Gastrocnemius medialis (tissue), 4 donors: ENCODE measurements at regions not wholly inside any gene's neighbourhood (a gene's known extent, or its start where the extent isn't known, plus 50 kb on each side); places are given as distances from the start of the nearest gene placed in this dataset.
"Not testable (repeated sequence)": the region's sequence is repeated elsewhere in the genome, so short reads cannot be mapped to it uniquely, and the experiment has no call there.

Experiments
- ATAC-seq, 2 donors: fragments of 150-250 bp; one replicate each; pipeline ENCODE4 v1.9.1; 2016
- DNase-seq, 2 donors: peaks; one replicate each; pipeline ENCODE4 v3.0.0-alpha.2; 2019
- H3K27ac ChIP-seq, 4 donors: fragments of 200-600 bp; sonication (generic); 1 replicate in 1 of 4; 2 replicates in 3 of 4; pipeline ENCODE4 v1.5.1; 2016 to 2018; ENCODE audit warnings: mild to moderate bottlenecking in 2 of 4, moderate library complexity in 1 of 4
- H3K27me3 ChIP-seq, 3 donors: fragments of 200-600 bp; sonication (generic) in 2 of 3; 1 replicate in 1 of 3; 2 replicates in 2 of 3; pipeline versions ENCODE4 v1.5.1 to v1.6.0; 2016 to 2019; ENCODE audit warnings: mild to moderate bottlenecking in 1 of 3, moderate library complexity in 1 of 3
- H3K36me3 ChIP-seq, 2 donors: fragments of 200-600 bp; sonication (generic) in 1 of 2; one replicate each; pipeline ENCODE4 v1.5.1; 2017 to 2018
- H3K4me1 ChIP-seq, 2 donors: fragments of 200-600 bp; sonication (generic) in 1 of 2; one replicate each; pipeline ENCODE4 v1.5.1; 2016 to 2017; ENCODE audit warnings: mild to moderate bottlenecking in 2 of 2
- H3K4me3 ChIP-seq, 4 donors: fragments of 200-600 bp; sonication (generic) in 3 of 4; 1 replicate in 1 of 4; 2 replicates in 3 of 4; pipeline ENCODE4 v1.5.1; 2016 to 2019; ENCODE audit warnings: mild to moderate bottlenecking in 2 of 4
- H3K9me3 ChIP-seq, 3 donors: fragments of 200-600 bp; sonication (generic) in 2 of 3; 1 replicate in 1 of 3; 2 replicates in 2 of 3; pipeline ENCODE4 v1.5.1; 2016 to 2019
- POLR2A ChIP-seq, 2 donors: fragments of 450-650 bp; IDR thresholded peaks; one replicate each; pipeline ENCODE4 v1.6.1; 2017; ENCODE audit warnings: antibody characterized with exemption in 2 of 2, mild to moderate bottlenecking in 2 of 2, moderate library complexity in 2 of 2
- in situ Hi-C, 4 donors: fragments of 200-750 bp; cut with MboI; loops; one replicate each; pipeline versions ENCODE4 v1.15.0 to v1.8.0; 2017; ENCODE audit warnings: low sequenced_read_pairs in 4 of 4
- intact Hi-C: fragments of 100-400 bp; cut with DNase I; formaldehyde crosslinking; loops from one replicate; pipeline ENCODE4 v1.15.1; 2023; ENCODE audit warnings: low total_unique reads
- TF ChIP-seq, protein P1 (sequence below), 5 experiments: fragments of 450-650 bp in 3 of 5; fragments of 200-600 bp in 2 of 5; sonication (generic) in 2 of 5; IDR thresholded peaks in 4 of 5; conservative IDR thresholded peaks in 1 of 5; 1 replicate in 4 of 5; 2 replicates in 1 of 5; pipeline ENCODE4 v1.5.1; 2016 to 2019; ENCODE audit warnings: antibody characterized with exemption in 5 of 5, mild to moderate bottlenecking in 3 of 5, moderate library complexity in 3 of 5

DNA sequence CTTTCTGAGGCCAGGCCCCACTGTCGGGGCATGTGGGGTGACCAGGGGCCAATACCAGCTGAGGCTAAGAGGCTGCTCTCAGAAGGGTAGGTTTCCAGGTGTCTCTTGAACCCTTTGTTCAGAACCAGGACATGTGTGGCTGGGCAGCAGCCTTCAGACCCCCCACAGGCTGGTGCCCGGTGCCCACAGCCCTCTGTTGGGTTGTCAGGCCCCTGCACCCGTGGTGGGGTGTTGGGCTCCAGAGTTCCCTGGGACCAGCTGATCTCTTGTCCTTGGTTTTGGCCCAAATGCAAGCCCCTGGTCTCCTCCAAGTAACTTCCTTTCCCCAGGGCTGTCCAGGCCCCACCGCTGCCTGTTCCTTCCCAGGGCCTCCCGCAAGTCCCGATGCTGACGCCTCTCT, 226.0 kb downstream of the TMEM121 start:
- ATAC-seq, result not testable (repeated sequence)

DNA sequence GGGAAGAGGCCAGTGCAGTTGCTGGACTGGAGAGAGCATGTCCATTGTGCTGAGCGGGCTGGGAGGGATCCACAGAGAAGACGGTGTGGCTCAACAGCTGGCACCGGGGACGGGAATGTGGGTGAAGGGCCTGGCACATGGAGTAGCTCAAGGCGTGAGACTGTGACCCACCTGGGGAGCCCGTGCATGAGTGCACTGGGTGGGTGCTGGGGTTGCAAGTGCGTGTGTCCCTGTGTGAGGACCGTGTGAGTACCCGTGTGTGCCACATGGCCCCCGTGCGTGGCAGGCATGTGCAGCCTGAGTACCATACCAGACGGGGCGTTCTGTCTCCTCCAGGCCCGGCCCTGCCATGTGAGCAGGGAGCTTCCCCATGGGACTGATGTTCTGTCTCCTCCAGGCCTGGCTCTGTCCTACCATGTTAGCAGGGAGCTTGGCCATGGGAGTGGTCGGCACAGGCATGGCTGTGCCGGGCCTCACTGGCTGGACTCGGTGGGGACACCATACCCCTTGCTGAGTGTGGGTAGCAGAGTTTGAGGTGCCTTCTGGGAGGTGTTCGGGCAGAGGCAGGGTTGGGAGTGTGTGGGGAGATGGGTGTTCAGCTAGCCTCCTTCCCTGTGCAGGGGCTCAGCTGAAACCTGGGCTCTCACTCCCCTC, 234.4 kb downstream of the TMEM121 start:
- intact Hi-C loops, result no loop called here
- H3K4me3 ChIP-seq, result no peak overlapping the region
- TF ChIP-seq, protein P1, sequence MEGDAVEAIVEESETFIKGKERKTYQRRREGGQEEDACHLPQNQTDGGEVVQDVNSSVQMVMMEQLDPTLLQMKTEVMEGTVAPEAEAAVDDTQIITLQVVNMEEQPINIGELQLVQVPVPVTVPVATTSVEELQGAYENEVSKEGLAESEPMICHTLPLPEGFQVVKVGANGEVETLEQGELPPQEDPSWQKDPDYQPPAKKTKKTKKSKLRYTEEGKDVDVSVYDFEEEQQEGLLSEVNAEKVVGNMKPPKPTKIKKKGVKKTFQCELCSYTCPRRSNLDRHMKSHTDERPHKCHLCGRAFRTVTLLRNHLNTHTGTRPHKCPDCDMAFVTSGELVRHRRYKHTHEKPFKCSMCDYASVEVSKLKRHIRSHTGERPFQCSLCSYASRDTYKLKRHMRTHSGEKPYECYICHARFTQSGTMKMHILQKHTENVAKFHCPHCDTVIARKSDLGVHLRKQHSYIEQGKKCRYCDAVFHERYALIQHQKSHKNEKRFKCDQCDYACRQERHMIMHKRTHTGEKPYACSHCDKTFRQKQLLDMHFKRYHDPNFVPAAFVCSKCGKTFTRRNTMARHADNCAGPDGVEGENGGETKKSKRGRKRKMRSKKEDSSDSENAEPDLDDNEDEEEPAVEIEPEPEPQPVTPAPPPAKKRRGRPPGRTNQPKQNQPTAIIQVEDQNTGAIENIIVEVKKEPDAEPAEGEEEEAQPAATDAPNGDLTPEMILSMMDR (IDR thresholded peaks at IDR 0.05 in 4 of 5, conservative IDR thresholded peaks at IDR 0.05 in 1 of 5), result no peak
- TF ChIP-seq POLR2A (IDR thresholded peaks at IDR 0.05), result no peak
- H3K36me3 ChIP-seq, result no peaks in the 10 kb centered on the region
- H3K27ac ChIP-seq, result no peak overlapping the region
- DNase-seq (no peak), ATAC-seq (no peak)
- H3K4me1 ChIP-seq, result no peaks in the 10 kb centered on the region
- no peaks in the 10 kb centered on the region for H3K9me3 ChIP-seq
- no peaks in the 10 kb centered on the region for H3K27me3 ChIP-seq
- in situ Hi-C loops, result no loop called here

More for the DNA sequence above, 226.0 kb downstream of the TMEM121 start:
- in situ Hi-C loops, DNase-seq, H3K27me3 ChIP-seq, H3K27ac ChIP-seq, H3K36me3 ChIP-seq, intact Hi-C loops, H3K4me1 ChIP-seq, H3K9me3 ChIP-seq, H3K4me3 ChIP-seq: not testable (repeated sequence)

DNA sequence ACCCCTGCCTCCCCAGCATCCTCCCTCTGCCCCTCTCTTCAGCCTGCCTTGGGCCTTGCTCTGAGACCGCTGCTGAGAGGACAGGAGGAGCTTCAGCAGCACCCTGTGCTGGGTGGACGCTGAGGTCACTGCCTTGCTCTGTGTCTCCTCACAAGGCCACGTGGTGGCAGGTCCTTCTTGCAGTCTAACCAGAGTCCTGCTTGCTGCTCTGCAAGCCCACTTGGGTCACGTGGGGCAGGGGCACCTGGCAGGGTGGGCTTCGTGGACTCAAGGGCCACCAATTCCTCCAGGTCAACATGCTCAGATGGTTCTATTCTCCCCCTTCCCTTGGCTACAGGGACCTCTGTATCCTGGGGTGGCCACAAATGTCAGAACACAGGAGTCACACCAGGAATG, 235.0 kb downstream of the TMEM121 start:
- DNase-seq, H3K27ac ChIP-seq, H3K4me3 ChIP-seq, H3K9me3 ChIP-seq, H3K4me1 ChIP-seq, H3K36me3 ChIP-seq, ATAC-seq, intact Hi-C loops, H3K27me3 ChIP-seq, in situ Hi-C loops: not testable (repeated sequence)

DNA sequence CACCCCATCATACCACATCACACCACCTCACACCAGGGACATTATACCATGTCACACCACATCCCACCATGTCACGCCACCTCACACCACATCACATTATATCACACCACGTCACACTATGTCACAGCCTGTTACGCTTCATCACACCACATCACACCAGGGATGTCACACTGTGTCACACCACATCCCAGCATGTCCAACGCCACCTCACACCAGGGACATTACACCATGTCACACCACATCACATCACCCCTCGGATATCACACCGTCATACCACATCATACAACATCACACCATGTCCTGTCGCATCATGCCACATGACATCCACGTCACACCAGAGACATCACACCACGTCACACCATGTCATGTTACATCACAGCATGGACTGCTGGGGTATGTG, 235.5 kb downstream of the TMEM121 start:
- in situ Hi-C loops, result no loop called here
- H3K36me3 ChIP-seq, result no peaks in the 10 kb centered on the region
- no peak for DNase-seq
- no peak overlapping the region for H3K4me3 ChIP-seq
- H3K4me1 ChIP-seq, result no peaks in the 10 kb centered on the region
- intact Hi-C loops, result no loop called here
- no peak overlapping the region for H3K27ac ChIP-seq
- no peaks in the 10 kb centered on the region for H3K9me3 ChIP-seq
- TF ChIP-seq POLR2A (IDR thresholded peaks at IDR 0.05), result no peak
- TF ChIP-seq, protein P1 (IDR thresholded peaks at IDR 0.05 in 4 of 5, conservative IDR thresholded peaks at IDR 0.05 in 1 of 5), result no peak
- ATAC-seq, result no peak
- H3K27me3 ChIP-seq, result no peaks in the 10 kb centered on the region

DNA sequence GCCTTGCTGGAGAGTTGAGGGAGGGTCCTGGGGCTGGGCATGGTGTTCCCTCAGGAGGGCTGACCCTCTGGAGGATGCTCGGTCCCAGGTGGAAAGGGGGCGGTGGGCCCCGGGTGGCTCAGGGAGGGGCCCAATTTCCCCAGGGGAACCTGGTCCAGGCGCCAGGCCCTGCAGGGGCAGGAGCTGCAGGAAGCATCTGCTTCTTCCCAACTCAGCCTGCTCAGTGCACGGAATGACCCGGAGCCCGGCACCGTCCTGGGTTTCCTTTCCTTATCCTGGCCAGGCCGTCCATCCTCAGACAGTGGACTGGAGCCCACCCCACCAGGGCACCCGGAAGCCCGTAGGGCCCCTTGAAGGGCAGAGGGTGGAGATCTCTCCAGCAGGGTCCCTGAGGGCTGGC, 235.9 kb downstream of the TMEM121 start:
- H3K27me3 ChIP-seq, H3K9me3 ChIP-seq, DNase-seq, H3K27ac ChIP-seq, ATAC-seq, intact Hi-C loops, H3K4me3 ChIP-seq, in situ Hi-C loops, H3K36me3 ChIP-seq, H3K4me1 ChIP-seq: not testable (repeated sequence)

DNA sequence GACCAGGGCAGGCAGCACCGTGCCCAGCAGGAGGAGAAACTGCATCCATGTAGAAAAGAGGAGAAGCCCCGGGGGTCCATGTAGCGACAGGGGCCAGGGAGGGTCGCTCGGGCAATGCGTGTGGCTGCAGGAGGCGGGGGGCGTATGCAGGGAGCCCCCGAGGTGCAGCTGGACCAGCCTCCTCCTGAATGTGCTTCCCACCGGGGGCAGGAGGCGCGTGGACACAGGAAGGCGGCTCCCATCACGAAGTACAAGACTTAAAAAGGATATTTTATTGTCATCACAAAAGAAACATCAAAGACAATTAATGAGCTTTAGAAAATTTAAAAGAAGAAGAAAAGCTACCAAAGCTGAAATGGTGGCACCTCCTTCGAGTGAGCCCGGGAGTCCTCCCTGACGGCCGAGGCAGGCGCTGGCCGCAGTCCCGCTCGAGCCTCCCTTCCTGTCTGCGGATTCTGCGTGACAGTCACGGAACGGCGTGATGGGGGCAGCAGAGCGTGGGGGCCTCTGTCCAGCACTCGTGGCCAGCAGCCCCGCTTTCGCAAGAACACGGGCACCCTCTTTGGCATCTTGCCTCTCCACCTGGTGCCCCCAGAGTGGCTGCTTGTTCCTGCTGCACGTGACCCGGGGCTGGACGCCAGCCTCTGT, 238.0 kb downstream of the TMEM121 start:
- H3K27ac ChIP-seq, H3K4me1 ChIP-seq, ATAC-seq, H3K27me3 ChIP-seq, H3K9me3 ChIP-seq, intact Hi-C loops, H3K4me3 ChIP-seq, H3K36me3 ChIP-seq, DNase-seq, in situ Hi-C loops: not testable (repeated sequence)

DNA sequence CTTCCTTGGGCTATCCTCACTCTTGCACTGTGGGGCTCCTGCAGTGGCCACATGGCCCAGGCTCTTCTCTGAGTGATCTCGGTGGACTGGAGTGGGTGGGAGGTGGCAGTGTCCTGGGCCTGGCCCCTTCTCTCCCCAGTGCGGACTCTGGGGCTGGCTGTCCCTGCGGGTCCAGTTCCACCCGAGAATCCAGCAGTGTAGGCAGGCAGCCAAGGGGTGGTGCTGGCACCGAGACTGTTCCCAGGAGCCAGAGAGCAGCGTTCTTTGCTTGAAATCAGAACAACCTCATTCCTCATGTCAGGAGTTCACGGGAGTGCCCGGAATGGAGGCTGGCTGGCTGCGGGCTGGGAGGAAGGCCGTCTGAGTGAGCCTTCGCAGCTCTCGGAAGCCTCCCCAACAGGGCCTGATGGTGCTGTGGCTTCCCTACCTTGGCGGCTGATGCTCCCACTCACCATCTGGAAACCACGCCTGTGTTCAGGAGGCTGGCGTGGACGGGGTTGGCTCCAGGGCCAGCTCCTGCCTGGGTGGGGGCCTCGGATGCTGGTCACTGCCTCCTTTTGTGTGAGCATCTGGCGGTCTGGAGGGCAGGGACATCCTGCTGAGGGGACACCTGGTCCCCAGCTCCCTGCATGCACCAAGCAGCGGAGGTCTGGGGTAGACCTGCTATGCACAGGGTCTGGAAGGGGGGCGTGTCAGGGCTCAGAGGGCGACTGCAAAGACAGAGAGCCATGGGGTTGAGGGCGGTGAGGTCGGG, 238.9 kb downstream of the TMEM121 start:
- H3K27ac ChIP-seq, H3K4me3 ChIP-seq, ATAC-seq, H3K4me1 ChIP-seq, DNase-seq, H3K36me3 ChIP-seq, H3K27me3 ChIP-seq, in situ Hi-C loops, intact Hi-C loops, H3K9me3 ChIP-seq: not testable (repeated sequence)
